IPS-15b (cell line): ENCODE measurements at regions not wholly inside any gene's neighbourhood (a gene's known extent, or its start where the extent isn't known, plus 50 kb on each side); places are given as distances from the start of the nearest gene placed in this dataset.

Experiments
- H3K27me3 ChIP-seq: one replicate; pipeline ENCODE4 v1.6.1; 2013; ENCODE audit warnings: low read length; ENCODE audit not compliant: control insufficient read depth, insufficient read depth
- H3K36me3 ChIP-seq: one replicate; pipeline ENCODE4 v1.6.1; 2013; ENCODE audit warnings: low read length; ENCODE audit not compliant: control insufficient read depth, insufficient read depth
- H3K4me1 ChIP-seq: one replicate; pipeline ENCODE4 v1.6.1; 2013; ENCODE audit warnings: mild to moderate bottlenecking, low read length; ENCODE audit not compliant: control insufficient read depth, insufficient read depth
- H3K4me3 ChIP-seq: one replicate; pipeline ENCODE4 v1.5.1; 2013; ENCODE audit warnings: low read depth, low read length
- H3K9ac ChIP-seq: one replicate; pipeline ENCODE4 v1.6.1; 2013; ENCODE audit warnings: low read depth, mild to moderate bottlenecking, low read length
- H3K9me3 ChIP-seq: one replicate; pipeline ENCODE4 v1.6.1; 2013; ENCODE audit warnings: mild to moderate bottlenecking, low read length; ENCODE audit not compliant: control insufficient read depth, insufficient read depth

DNA sequence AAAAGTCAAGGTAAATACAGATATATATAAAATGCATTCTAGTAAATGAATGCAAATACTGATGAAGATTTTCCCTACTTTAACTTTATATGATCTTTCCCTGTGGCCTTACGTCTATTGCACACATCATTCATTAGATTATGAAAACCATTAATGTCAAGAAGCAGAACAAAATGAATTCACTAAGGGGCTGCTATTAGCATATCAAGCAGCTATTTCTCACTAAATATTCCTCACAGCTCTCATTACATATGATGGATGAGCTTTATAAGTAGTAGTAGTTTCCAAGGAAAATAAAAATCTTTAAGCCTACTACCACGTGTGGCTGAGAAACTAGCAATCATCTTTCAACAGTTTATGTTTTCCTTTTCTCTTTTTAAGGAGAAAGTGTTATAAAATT is 702.8 kb upstream of the SLC39A10 start:
- no peaks in the 10 kb centered on the region for H3K36me3 ChIP-seq

DNA sequence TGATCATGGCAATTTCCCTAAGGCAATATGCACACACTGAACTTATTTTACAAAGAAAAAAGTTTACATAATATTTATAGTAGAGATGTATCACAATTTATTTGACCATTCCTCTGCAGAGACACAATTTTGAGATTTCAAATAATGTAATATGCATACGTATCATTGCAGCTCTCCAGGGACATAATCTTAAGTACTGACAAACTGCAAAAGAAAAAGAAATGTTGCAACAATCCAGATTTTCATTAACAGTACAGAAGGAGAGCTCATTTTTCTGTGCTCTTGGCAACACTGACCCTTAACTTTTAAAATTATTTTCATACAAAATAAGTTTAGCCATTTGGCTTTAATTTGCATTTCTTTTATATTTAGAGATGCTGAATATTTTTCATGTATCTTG is 710.2 kb upstream of the SLC39A10 start:
- Histone ChIP-seq H3K27me3 (no peaks in the 10 kb centered on the region), H3K9ac (no peak overlapping the region), H3K4me1 (no peaks in the 10 kb centered on the region), H3K4me3 (no peak overlapping the region), H3K36me3 (no peaks in the 10 kb centered on the region), H3K9me3 (no peaks in the 10 kb centered on the region)

More for the DNA sequence above, 702.8 kb upstream of the SLC39A10 start:
- no peaks in the 10 kb centered on the region for H3K4me1 ChIP-seq
- no peak overlapping the region for H3K9ac ChIP-seq
- no peaks in the 10 kb centered on the region for H3K9me3 ChIP-seq
- no peaks in the 10 kb centered on the region for H3K27me3 ChIP-seq
- H3K4me3 ChIP-seq, result no peak overlapping the region

DNA sequence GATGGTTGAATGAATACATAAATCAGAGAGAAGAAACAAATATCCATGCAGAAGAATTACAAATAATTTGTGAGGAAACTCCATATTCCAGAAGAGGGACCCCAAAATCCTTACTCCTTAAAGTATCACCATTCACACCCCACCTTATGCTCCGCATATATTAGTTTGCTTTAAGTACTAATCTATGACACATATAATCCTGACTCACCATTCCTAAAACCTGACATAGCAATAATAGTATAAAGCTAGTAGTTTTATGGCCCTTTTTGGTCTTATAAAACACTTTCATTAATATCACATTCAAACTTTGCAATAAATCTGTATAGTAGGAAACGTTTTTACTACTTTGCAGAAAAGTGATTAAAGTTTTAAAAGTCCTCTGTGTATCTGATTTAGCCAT is 719.0 kb upstream of the SLC39A10 start:
- no peak overlapping the region for H3K4me3 ChIP-seq
- no peaks in the 10 kb centered on the region for H3K36me3 ChIP-seq
- H3K27me3 ChIP-seq, result no peaks in the 10 kb centered on the region
- no peaks in the 10 kb centered on the region for H3K4me1 ChIP-seq
- H3K9me3 ChIP-seq, result no peaks in the 10 kb centered on the region
- H3K9ac ChIP-seq, result no peak overlapping the region

DNA sequence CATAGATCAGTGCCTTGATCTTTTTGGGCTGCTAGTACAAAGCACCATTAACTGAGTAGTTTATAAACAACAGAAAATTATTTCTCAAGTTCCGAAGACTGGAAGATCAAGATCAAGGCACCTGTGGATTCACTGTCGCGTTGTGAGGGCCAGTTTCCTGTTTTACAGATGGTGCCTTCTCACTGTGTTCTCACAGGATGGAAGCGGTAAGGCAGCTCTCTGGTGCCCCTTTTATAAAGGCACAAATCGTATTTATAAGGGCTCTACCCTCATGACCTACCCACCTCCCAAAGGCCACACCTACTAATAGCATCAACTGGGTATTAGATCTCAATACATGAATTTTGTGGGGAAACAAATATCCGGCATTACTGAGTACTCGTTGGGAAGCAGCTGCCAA is 729.5 kb upstream of the SLC39A10 start:
- no peaks in the 10 kb centered on the region for H3K36me3 ChIP-seq
- no peak overlapping the region for H3K4me3 ChIP-seq
- H3K9ac ChIP-seq, result no peak overlapping the region
- no peaks in the 10 kb centered on the region for H3K9me3 ChIP-seq
- H3K27me3 ChIP-seq, result no peaks in the 10 kb centered on the region
- H3K4me1 ChIP-seq, result peaks cover 2% of the 10 kb centered on the region

DNA sequence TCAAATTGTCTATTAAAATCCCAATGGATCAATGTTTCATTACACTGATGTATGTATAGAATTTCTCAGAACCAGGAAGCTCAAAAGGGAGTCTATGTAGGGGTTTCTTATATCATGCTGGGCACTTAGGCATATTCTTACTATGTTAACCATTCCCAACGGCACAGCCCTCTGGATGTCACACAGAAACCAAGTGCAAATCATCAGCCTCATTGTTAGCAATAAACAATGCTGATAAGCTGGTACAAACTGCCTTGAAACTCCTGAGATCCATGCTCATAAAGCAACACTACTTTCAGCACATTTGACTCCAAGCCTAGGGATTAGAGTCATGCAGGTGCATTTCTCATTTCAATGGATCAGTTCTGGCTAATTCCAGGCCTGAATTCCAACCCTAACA is 730.2 kb upstream of the SLC39A10 start:
- Histone ChIP-seq H3K9me3 (no peaks in the 10 kb centered on the region), H3K9ac (no peak overlapping the region), H3K27me3 (no peaks in the 10 kb centered on the region), H3K4me1 (peaks cover 2% of the 10 kb centered on the region), H3K4me3 (no peak overlapping the region), H3K36me3 (no peaks in the 10 kb centered on the region)

DNA sequence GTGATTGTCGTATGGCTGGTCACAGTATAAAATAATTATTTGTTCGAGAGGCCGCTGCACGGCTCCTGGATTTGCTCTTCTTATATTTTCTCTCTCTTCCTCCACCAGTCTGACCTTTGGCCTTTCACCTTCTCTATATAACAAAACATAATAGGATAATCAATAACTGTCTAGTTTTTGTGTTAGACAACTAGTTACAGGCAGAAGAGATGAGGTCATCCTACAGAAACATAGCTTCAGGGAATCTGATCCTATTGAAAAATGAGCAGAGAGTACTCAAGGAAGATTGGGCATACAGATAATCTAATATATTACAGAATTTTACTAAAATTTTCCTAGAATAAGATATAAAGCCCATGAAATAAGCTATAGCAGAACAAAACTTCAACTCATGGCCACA is 731.3 kb upstream of the SLC39A10 start:
- Histone ChIP-seq H3K36me3 (no peaks in the 10 kb centered on the region), H3K4me3 (no peak overlapping the region), H3K27me3 (no peaks in the 10 kb centered on the region)

DNA sequence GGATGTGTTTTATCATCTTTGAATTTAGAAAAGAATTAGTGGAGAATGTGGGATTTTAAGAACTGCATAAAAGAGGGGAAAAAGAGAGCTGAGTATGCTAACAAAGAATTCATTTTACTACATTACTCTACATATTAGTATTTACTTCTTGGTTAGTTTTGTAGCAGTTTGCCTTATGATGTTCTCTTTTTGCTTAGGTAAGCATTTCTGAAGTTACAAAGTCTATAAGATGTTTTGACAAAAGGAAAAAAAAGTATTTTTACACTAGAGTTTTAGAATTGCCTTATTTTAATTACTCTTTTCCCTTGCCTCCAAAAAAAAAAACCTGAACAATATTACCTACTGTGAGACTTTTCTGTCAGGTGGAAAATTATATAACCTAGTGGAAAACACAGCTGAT is 739.5 kb upstream of the SLC39A10 start:
- no peaks in the 10 kb centered on the region for H3K4me1 ChIP-seq
- no peak overlapping the region for H3K4me3 ChIP-seq
- no peaks in the 10 kb centered on the region for H3K27me3 ChIP-seq
- H3K36me3 ChIP-seq, result no peaks in the 10 kb centered on the region
- no peaks in the 10 kb centered on the region for H3K9me3 ChIP-seq
- no peak overlapping the region for H3K9ac ChIP-seq

More for the DNA sequence above, 731.3 kb upstream of the SLC39A10 start:
- H3K9me3 ChIP-seq, result no peaks in the 10 kb centered on the region
- H3K4me1 ChIP-seq, result peaks cover 2% of the 10 kb centered on the region
- no peak overlapping the region for H3K9ac ChIP-seq

DNA sequence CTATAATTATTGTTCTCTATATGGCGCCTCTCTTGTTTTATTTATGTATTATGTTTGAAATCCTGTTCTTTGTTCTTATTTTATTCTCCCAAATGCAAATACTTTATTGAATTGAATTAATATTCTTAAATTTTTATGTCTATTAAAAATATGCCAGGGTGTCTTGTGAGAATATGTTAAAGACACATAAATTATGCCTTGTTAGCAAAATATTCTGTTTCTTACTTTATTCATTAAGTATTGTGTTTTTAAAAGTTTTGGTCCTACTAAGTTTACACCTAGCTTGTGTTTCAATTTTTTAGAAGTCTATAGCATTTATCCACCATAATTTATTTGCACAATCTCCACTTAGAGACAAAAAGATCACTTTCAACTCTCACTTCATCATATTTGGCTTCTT is 741.5 kb upstream of the SLC39A10 start:
- H3K9me3 ChIP-seq, result no peaks in the 10 kb centered on the region
- no peaks in the 10 kb centered on the region for H3K27me3 ChIP-seq
- no peak overlapping the region for H3K4me3 ChIP-seq
- no peaks in the 10 kb centered on the region for H3K36me3 ChIP-seq
- H3K9ac ChIP-seq, result no peak overlapping the region
- no peaks in the 10 kb centered on the region for H3K4me1 ChIP-seq

DNA sequence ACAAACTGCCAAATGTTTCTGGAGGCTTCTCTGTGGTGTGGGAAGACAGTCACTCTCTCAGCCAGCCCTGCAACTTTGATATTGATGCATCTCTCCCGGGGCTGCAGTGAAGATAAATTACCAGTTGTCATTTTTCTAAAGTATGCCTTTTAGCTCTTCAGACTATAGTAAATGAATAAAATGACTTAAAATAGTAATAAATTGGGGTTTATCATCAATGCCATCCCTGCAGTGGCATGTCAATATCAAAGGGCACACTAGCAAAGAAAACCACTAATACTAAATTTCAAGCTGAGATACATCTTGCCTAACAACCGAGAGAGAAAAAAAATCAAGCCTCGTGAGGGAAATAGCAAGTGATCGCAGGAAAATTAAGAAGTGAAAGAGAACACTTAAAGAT is 749.5 kb upstream of the SLC39A10 start:
- no peaks in the 10 kb centered on the region for H3K36me3 ChIP-seq
- H3K9me3 ChIP-seq, result no peaks in the 10 kb centered on the region
- no peaks in the 10 kb centered on the region for H3K4me1 ChIP-seq
- no peak overlapping the region for H3K4me3 ChIP-seq
- H3K9ac ChIP-seq, result no peak overlapping the region
- no peaks in the 10 kb centered on the region for H3K27me3 ChIP-seq

DNA sequence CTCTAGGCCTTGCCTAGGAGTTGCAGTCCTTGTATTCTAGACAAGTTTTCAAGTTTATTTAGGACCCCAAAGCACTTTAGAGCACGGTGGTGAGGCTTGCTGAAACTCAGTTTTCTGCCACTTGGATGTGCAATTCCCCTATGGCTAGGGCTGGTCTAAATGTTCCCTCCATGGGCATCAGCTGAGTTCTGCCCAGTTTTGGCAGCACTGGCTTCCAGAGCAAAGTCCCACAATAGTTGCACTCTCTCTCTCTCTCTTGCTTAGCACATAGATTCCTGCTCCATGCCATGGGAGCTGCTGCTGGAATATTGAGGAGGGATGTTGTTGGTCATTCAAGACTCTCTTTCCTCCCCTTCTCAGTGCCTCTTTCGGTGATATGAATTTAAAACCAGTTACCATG is 760.2 kb upstream of the SLC39A10 start:
- Histone ChIP-seq H3K27me3 (no peaks in the 10 kb centered on the region), H3K9ac (no peak overlapping the region), H3K4me3 (no peak overlapping the region), H3K9me3 (no peaks in the 10 kb centered on the region), H3K36me3 (no peaks in the 10 kb centered on the region), H3K4me1 (no peaks in the 10 kb centered on the region)

DNA sequence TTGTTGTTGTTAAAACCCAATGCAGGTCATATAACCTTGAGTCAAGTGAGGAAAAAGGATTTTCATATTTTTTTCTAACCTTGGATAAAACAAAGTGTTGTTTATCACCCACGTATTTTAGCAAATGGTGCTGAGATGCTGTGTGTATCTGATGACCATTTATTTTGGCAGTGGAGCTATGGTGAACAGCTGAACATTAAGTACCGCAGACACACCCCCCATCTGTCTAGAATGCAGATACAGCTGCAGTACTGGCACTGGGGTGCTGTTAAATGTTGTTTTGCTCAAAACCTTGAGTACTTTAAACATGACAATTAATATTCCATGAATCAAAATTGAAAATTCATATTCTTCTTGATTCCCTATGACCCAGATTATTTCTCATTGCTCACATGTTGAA is 773.3 kb upstream of the SLC39A10 start:
- Histone ChIP-seq H3K4me3 (no peak overlapping the region), H3K9me3 (no peaks in the 10 kb centered on the region), H3K4me1 (no peaks in the 10 kb centered on the region), H3K9ac (no peak overlapping the region), H3K36me3 (no peaks in the 10 kb centered on the region), H3K27me3 (no peaks in the 10 kb centered on the region)

DNA sequence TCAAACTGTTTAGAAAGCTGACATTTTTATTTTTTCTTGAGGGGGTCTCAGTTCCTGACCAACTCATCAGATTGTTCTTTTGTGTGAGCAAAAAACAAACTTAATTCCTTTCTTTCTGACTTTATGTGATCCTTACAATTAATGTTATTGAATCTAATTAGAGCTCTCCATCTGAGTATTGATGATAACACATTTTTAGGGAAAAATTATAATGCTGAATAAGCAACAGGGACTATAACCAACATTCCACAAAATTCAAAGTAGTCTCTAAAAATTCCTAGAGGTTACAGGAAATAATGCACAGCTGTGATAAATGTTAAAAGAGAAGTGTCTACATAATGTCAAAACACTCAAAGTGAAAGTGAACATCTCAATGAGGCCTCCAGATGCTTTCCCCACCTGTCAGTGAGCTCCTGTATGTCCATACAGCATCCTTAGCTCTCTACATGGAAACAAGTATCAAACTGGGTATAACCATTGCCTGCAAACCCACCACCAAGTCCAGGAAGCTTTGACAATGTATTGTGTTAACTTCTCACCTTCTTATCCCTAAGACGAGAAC is 786.0 kb upstream of the SLC39A10 start:
- Histone ChIP-seq H3K4me3 (no peak overlapping the region), H3K9ac (no peak overlapping the region), H3K27me3 (no peaks in the 10 kb centered on the region), H3K36me3 (no peaks in the 10 kb centered on the region), H3K9me3 (no peaks in the 10 kb centered on the region), H3K4me1 (no peaks in the 10 kb centered on the region)
